ENCODE measurements at regions not wholly inside any gene's neighbourhood (a gene's known extent, or its start where the extent isn't known, plus 50 kb on each side); places are given as distances from the start of the nearest gene placed in this dataset.

DNA sequence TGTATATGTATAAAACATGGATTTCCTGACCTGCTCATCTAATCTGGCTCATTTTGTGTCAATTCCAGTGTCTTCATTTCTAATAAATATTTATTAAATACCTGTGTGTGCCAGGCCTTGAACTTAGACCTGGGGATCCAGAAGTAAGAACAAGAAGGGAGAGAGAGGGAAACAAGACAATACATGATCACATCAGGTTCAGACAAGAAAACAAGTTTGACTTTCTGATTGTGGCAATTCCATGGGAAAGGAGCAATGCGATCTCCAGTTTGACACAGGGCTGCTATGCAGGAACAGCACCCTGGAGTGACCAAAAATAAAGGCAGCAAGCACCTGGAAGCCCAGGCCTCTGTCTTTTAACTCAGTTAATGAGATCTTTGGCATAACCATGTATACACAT, 198.1 kb upstream of the ACTBL2 start:
- Histone ChIP-seq H3K9me2 (replicated peaks; ENCODE audit: insufficient read depth, low read length) (no peaks in the 10 kb centered on the region), H3K79me2 (ENCODE audit: low read length) (no peaks in the 10 kb centered on the region), H3K27me3 (replicated peaks; ENCODE audit: insufficient read depth, low read length) (no peaks in the 10 kb centered on the region), H4K20me1 (ENCODE audit: insufficient read depth, low read length) (no peaks in the 10 kb centered on the region), H3K9ac (ENCODE audit: low read length) (no peak overlapping the region), H3K4me1 (ENCODE audit: low read length) (no peaks in the 10 kb centered on the region), H3F3A (ENCODE audit: insufficient read depth, low read length) (no peaks in the 10 kb centered on the region), H3K4me3 (ENCODE audit: low read length) (no peak overlapping the region), H2AFZ (ENCODE audit: low read length) (no peak overlapping the region), H3K36me3 (replicated peaks; ENCODE audit: insufficient read depth, low read length) (no peaks in the 10 kb centered on the region), H3K4me2 (ENCODE audit: low read depth, low read length) (no peak overlapping the region), H3K27ac (ENCODE audit: low read length) (no peak overlapping the region), H3K9me3 (replicated peaks; ENCODE audit: insufficient read depth, low read length) (no peaks in the 10 kb centered on the region)
- DNase-seq, result no peak
- TF ChIP-seq, protein P1, sequence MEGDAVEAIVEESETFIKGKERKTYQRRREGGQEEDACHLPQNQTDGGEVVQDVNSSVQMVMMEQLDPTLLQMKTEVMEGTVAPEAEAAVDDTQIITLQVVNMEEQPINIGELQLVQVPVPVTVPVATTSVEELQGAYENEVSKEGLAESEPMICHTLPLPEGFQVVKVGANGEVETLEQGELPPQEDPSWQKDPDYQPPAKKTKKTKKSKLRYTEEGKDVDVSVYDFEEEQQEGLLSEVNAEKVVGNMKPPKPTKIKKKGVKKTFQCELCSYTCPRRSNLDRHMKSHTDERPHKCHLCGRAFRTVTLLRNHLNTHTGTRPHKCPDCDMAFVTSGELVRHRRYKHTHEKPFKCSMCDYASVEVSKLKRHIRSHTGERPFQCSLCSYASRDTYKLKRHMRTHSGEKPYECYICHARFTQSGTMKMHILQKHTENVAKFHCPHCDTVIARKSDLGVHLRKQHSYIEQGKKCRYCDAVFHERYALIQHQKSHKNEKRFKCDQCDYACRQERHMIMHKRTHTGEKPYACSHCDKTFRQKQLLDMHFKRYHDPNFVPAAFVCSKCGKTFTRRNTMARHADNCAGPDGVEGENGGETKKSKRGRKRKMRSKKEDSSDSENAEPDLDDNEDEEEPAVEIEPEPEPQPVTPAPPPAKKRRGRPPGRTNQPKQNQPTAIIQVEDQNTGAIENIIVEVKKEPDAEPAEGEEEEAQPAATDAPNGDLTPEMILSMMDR (IDR thresholded peaks at IDR 0.05; ENCODE audit: low read length), result no peak
- TF ChIP-seq EZH2 (optimal IDR thresholded peaks at IDR 0.05; ENCODE audit: low read depth, low read length) (no peak), EZH2phosphoT487 (IDR thresholded peaks at IDR 0.05; ENCODE audit: low read length) (no peak)

DNA sequence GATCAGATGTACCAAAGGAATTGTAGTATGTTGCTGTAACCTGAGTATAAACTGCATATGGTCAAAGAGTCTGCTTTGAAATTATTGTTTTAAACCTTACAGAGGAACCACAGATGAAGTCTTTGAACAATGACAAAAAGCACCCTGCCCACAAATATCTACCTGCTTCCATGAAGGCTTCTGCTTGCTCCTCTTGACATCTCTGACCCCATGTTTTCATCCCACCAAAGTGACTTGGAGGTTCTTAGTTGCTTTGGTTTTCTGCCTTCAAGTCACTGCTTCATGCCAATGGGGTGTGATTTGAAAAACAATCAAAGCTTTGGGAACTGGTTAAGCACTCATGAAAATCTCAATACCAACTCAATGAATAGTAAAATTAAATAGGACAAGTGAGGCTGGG, 194.6 kb upstream of the ACTBL2 start:
- Histone ChIP-seq H3F3A (ENCODE audit: insufficient read depth, low read length) (no peaks in the 10 kb centered on the region), H3K4me2 (ENCODE audit: low read depth, low read length) (no peak overlapping the region), H3K27me3 (replicated peaks; ENCODE audit: insufficient read depth, low read length) (no peaks in the 10 kb centered on the region), H3K9ac (ENCODE audit: low read length) (no peak overlapping the region), H3K9me2 (replicated peaks; ENCODE audit: insufficient read depth, low read length) (no peaks in the 10 kb centered on the region), H2AFZ (ENCODE audit: low read length) (no peak overlapping the region), H3K36me3 (replicated peaks; ENCODE audit: insufficient read depth, low read length) (no peaks in the 10 kb centered on the region; the same call in 1 of the 2 replicates), H3K4me1 (ENCODE audit: low read length) (no peaks in the 10 kb centered on the region), H3K4me3 (ENCODE audit: low read length) (no peak overlapping the region), H4K20me1 (ENCODE audit: insufficient read depth, low read length) (no peaks in the 10 kb centered on the region), H3K9me3 (replicated peaks; ENCODE audit: insufficient read depth, low read length) (no peaks in the 10 kb centered on the region), H3K27ac (ENCODE audit: low read length) (no peak overlapping the region), H3K79me2 (ENCODE audit: low read length) (no peaks in the 10 kb centered on the region)
- TF ChIP-seq EZH2 (optimal IDR thresholded peaks at IDR 0.05; ENCODE audit: low read depth, low read length) (no peak), EZH2phosphoT487 (IDR thresholded peaks at IDR 0.05; ENCODE audit: low read length) (no peak)
- TF ChIP-seq, protein P1 (IDR thresholded peaks at IDR 0.05; ENCODE audit: low read length), result no peak
- DNase-seq, result no peak

DNA sequence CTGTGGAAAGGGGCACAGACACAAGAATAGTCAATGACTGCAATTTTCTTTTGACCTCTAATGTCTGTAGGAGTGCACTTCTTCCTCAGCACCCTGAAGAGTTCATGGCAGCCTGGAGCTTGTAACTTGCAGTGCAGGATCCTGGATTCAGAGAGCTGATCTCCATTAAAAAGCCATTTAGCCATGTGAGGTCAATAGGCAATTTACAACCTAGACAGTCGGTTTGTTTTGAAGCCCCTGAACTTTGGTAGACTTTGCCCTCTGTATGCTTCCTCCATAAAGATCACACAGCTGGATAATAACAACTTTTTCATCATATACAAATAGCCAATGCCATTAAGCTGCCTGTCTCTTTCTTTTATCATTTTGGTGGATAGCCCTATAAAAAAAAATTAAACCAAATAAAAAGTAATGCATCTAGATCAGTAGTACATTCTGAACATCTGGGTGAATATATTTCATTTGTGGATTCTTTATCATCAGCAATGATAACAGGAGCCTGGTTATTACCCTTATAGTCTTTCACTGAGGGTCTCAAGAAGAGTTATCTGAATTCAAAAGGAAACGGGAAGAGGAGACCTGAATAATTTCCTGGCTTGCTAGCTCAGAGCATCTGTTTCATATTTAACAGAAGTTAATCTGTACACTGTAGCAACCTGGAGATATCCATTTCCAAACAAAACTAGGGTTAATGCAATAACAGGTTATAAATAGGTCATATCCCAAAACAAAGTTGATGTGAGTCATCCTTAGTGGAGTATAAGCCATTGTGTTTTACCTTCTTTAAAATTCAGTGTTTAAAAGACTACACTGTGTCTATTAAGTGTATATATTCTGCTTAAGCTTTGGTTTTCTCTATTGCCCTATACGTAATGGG, 193.8 kb upstream of the ACTBL2 start:
- H3K4me2 ChIP-seq (ENCODE audit: low read depth, low read length), result no peak overlapping the region
- H3K27ac ChIP-seq (ENCODE audit: low read length), result no peak overlapping the region
- H3K4me1 ChIP-seq (ENCODE audit: low read length), result no peaks in the 10 kb centered on the region
- no peaks in the 10 kb centered on the region; the same call in 1 of the 2 replicates for H3K36me3 ChIP-seq (replicated peaks; ENCODE audit: insufficient read depth, low read length)
- H3K4me3 ChIP-seq (ENCODE audit: low read length), result no peak overlapping the region
- TF ChIP-seq EZH2phosphoT487 (IDR thresholded peaks at IDR 0.05; ENCODE audit: low read length) (no peak), EZH2 (optimal IDR thresholded peaks at IDR 0.05; ENCODE audit: low read depth, low read length) (no peak)
- TF ChIP-seq, protein P1 (IDR thresholded peaks at IDR 0.05; ENCODE audit: low read length), result no peak
- no peaks in the 10 kb centered on the region for H3K9me2 ChIP-seq (replicated peaks; ENCODE audit: insufficient read depth, low read length)
- H3K27me3 ChIP-seq (replicated peaks; ENCODE audit: insufficient read depth, low read length), result no peaks in the 10 kb centered on the region
- no peaks in the 10 kb centered on the region for H4K20me1 ChIP-seq (ENCODE audit: insufficient read depth, low read length)
- no peak overlapping the region for H3K9ac ChIP-seq (ENCODE audit: low read length)
- H2AFZ ChIP-seq (ENCODE audit: low read length), result no peak overlapping the region
- DNase-seq, result no peak
- no peaks in the 10 kb centered on the region for H3K79me2 ChIP-seq (ENCODE audit: low read length)
- no peaks in the 10 kb centered on the region for H3K9me3 ChIP-seq (replicated peaks; ENCODE audit: insufficient read depth, low read length)
- no peaks in the 10 kb centered on the region for H3F3A ChIP-seq (ENCODE audit: insufficient read depth, low read length)

Data from MM.1S (cell line).